GM12878 (cell line): ENCODE measurements at regions not wholly inside any gene's neighbourhood (a gene's known extent, or its start where the extent isn't known, plus 50 kb on each side); places are given as distances from the start of the nearest gene placed in this dataset.

Experiments used
- CHD1 ChIP-seq: IDR thresholded peaks from 2 replicates; pipeline ENCODE4 v1.6.1; 2012; ENCODE audit warnings: low read depth, low read length, improper control_type of control experiment
- CHD2 ChIP-seq: IDR thresholded peaks from 2 replicates; pipeline ENCODE4 v1.6.1; 2011; ENCODE audit warnings: low read depth, low read length, improper control_type of control experiment, borderline replicate concordance
- CREB1 ChIP-seq: IDR thresholded peaks from 2 replicates; pipeline ENCODE4 v1.6.1; 2012; ENCODE audit warnings: low read depth, mild to moderate bottlenecking, inconsistent platforms
- CTCF ChIP-seq, 3 experiments: IDR thresholded peaks in 2 of 3; conservative IDR thresholded peaks in 1 of 3; 2 replicates each; pipeline ENCODE4 v1.5.1; 2011; ENCODE audit warnings: low read depth in 3 of 3, low read length in 3 of 3, mild to moderate bottlenecking in 3 of 3, control low read depth in 2 of 3, moderate library complexity in 2 of 3, inconsistent platforms in 1 of 3, mixed read lengths in 1 of 3; ENCODE audit not compliant: control insufficient read depth in 2 of 3, insufficient read depth in 1 of 3; ENCODE audit errors: extremely low read depth in 1 of 3
- EZH2 ChIP-seq: IDR thresholded peaks from 2 replicates; pipeline ENCODE4 v1.6.1; 2012; ENCODE audit warnings: low read depth, mild to moderate bottlenecking, control low read depth, inconsistent platforms, low read length, borderline replicate concordance; ENCODE audit not compliant: control insufficient read depth
- GABPA ChIP-seq: IDR thresholded peaks from 2 replicates; pipeline ENCODE4 v1.6.1; 2014; ENCODE audit warnings: antibody characterized with exemption, low read depth, mild to moderate bottlenecking, inconsistent platforms
- POLR2A ChIP-seq: IDR thresholded peaks from 2 replicates; pipeline ENCODE4 v1.6.1; 2011; ENCODE audit warnings: low read depth, mild to moderate bottlenecking, low read length
- POU2F2 ChIP-seq: IDR thresholded peaks from 3 replicates; pipeline ENCODE4 v1.6.1; 2011; ENCODE audit warnings: low read depth, mild to moderate bottlenecking, low read length, borderline replicate concordance
- RAD21 ChIP-seq: IDR thresholded peaks from 2 replicates; pipeline ENCODE4 v1.6.1; 2011; ENCODE audit warnings: mild to moderate bottlenecking, low read depth, low read length, moderate library complexity; ENCODE audit not compliant: insufficient read depth
- SKIL ChIP-seq: fragments of 450-650 bp; IDR thresholded peaks from 2 replicates; pipeline ENCODE4 v1.6.1; 2017; ENCODE audit warnings: mild to moderate bottlenecking, low read depth, inconsistent platforms; ENCODE audit not compliant: poor library complexity, severe bottlenecking
- TCF7 ChIP-seq: IDR thresholded peaks from 2 replicates; pipeline ENCODE4 v1.6.1; 2014; ENCODE audit warnings: antibody characterized with exemption, borderline replicate concordance
- USF1 ChIP-seq: IDR thresholded peaks from 2 replicates; pipeline ENCODE4 v1.6.1; 2011; ENCODE audit warnings: borderline replicate concordance, low read depth, mild to moderate bottlenecking, moderate library complexity, mixed read lengths, low read length; ENCODE audit not compliant: insufficient read depth; ENCODE audit errors: extremely low read length
- YY1 ChIP-seq: IDR thresholded peaks from 2 replicates; pipeline ENCODE4 v1.6.1; 2011; ENCODE audit warnings: low read depth, mild to moderate bottlenecking, low read length

- TF ChIP-seq TCF7, result no peak
- peak; percentile 82 to 93 (median 90) for TF ChIP-seq CTCF (IDR thresholded peaks at IDR 0.05 in 2 of 3, conservative IDR thresholded peaks at IDR 0.05 in 1 of 3; ENCODE audit: control insufficient read depth in 2 of 3, extremely low read depth in 1 of 3, insufficient read depth in 1 of 3, low read depth in 3 of 3, low read length in 3 of 3)
- peak; percentile 14; the same call in 1 of the 3 replicates for TF ChIP-seq POU2F2
- TF ChIP-seq SKIL, result no peak
- no peak for TF ChIP-seq EZH2
- no peak for TF ChIP-seq CHD1
- TF ChIP-seq YY1, result no peak
- no peak for TF ChIP-seq POLR2A
- peak; percentile 54 for TF ChIP-seq RAD21
- no peak for TF ChIP-seq USF1
- no peak for TF ChIP-seq GABPA
- TF ChIP-seq CHD2, result no peak
- TF ChIP-seq CREB1, result no peak
Measured at GRCh38 chr20:59495894-59496510, 108.3 kb upstream of the PHACTR3 start.
